ENCODE measurements at regions not wholly inside any gene's neighbourhood (a gene's known extent, or its start where the extent isn't known, plus 50 kb on each side); places are given as distances from the start of the nearest gene placed in this dataset.
"Not testable (repeated sequence)": the region's sequence is repeated elsewhere in the genome, so short reads cannot be mapped to it uniquely, and the experiment has no call there.

- DNase-seq, result no peak
These were observed 264.0 kb downstream of the CTH start for GRCh38 chr1:70674941-70675685.

- peak; percentile 2 for DNase-seq
These were observed 264.7 kb downstream of the CTH start for GRCh38 chr1:70675737-70676156.

- DNase-seq, result peak; percentile 70
These were observed 274.5 kb downstream of the CTH start for GRCh38 chr1:70685300-70686286.

GRCh38 chr1:70688580-70688979 lies 277.5 kb downstream of the CTH start:
- no peak for DNase-seq

GRCh38 chr1:70706381-70707037 lies 295.4 kb downstream of the CTH start:
- no peak for DNase-seq

- no peak for DNase-seq
These were observed 296.1 kb downstream of the CTH start for GRCh38 chr1:70707214-70707613.

GRCh38 chr1:70714149-70714548 lies 303.1 kb downstream of the CTH start:
- DNase-seq, result no peak

- DNase-seq, result no peak
These were observed 306.1 kb downstream of the CTH start for GRCh38 chr1:70717211-70717610.

GRCh38 chr1:70717656-70718055 lies 306.6 kb downstream of the CTH start:
- no peak for DNase-seq

GRCh38 chr1:70718086-70718630 lies 307.1 kb downstream of the CTH start:
- DNase-seq, result no peak

- no peak for DNase-seq
These were observed 308.1 kb downstream of the CTH start for GRCh38 chr1:70719154-70719553.

- no peak for DNase-seq
These were observed 309.0 kb downstream of the CTH start for GRCh38 chr1:70720109-70720508.

- no peak for DNase-seq
These were observed 309.5 kb downstream of the CTH start for GRCh38 chr1:70720521-70720920.

- DNase-seq, result no peak
These were observed 316.9 kb downstream of the CTH start for GRCh38 chr1:70727886-70728489.

- DNase-seq, result not testable (repeated sequence)
These were observed 311.1 kb downstream of the PTGER3 start for GRCh38 chr1:70736518-70736917.

- DNase-seq, result no peak
These were observed 310.5 kb downstream of the PTGER3 start for GRCh38 chr1:70737125-70737524.

- DNase-seq, result no peak
These were observed 309.0 kb downstream of the PTGER3 start for GRCh38 chr1:70738624-70739023.

- DNase-seq, result no peak
These were observed 302.4 kb downstream of the PTGER3 start for GRCh38 chr1:70745199-70745598.

- not testable (repeated sequence) for DNase-seq
These were observed 301.6 kb downstream of the PTGER3 start for GRCh38 chr1:70746062-70746461.

GRCh38 chr1:70747123-70747522 lies 300.5 kb downstream of the PTGER3 start:
- DNase-seq, result not testable (repeated sequence)

GRCh38 chr1:70751676-70752287 lies 295.8 kb downstream of the PTGER3 start:
- DNase-seq, result peak; percentile 8

GRCh38 chr1:70754701-70755100 lies 292.9 kb downstream of the PTGER3 start:
- no peak for DNase-seq

Data from activated CD4-positive, alpha-beta T cell treated with anti-CD3 and anti-CD28 coated beads, Interleukin-10, Interleukin-2, amounts not matched to agents 100 ng/mL and 50 ng/mL, durations not matched to agents 16 hours and 8 hours (primary cell).